CD4-positive, alpha-beta T cell (primary cell): ENCODE measurements at regions not wholly inside any gene's neighbourhood (a gene's known extent, or its start where the extent isn't known, plus 50 kb on each side); places are given as distances from the start of the nearest gene placed in this dataset.

Experiments used
- ATAC-seq: fragments of 200-7000 bp; cut with Tn5 transposase; one replicate; pipeline ENCODE4 v1.10.0; 2022; ENCODE audit warnings: mild to moderate bottlenecking; ENCODE audit not compliant: poor library complexity
- CTCF ChIA-PET: fragments of 350-600 bp; sonication (Branson Sonifier 250); formaldehyde crosslinking; loops from one replicate; lab custom pipeline; 2021; ENCODE audit warnings: antibody characterized with exemption, inconsistent platforms; lab: Charles Lee
- POLR2A ChIA-PET: fragments of 350-600 bp; sonication (Branson Sonifier 250); formaldehyde crosslinking; loops from one replicate; lab custom pipeline; 2021; ENCODE audit warnings: antibody characterized with exemption, inconsistent platforms; lab: Charles Lee
- DNase-seq, 14 experiments: peaks; one replicate each; pipeline ENCODE4 v3.0.0-alpha.2; 2013 to 2020; ENCODE audit warnings: mixed read lengths in 2 of 14
- H3K27ac ChIP-seq, 2 donors: one replicate each; pipeline versions ENCODE4 v1.5.1 to v1.7.0; 2013; ENCODE audit warnings: low read length in 2 of 2, low read depth in 1 of 2, mild to moderate bottlenecking in 1 of 2
- H3K27me3 ChIP-seq, 2 experiments: 1 replicate in 1 of 2; 2 replicates in 1 of 2; pipeline versions ENCODE4 v1.6.1 to v1.7.0; 2013; ENCODE audit warnings: low read length in 2 of 2, control low read depth in 1 of 2, mild to moderate bottlenecking in 1 of 2, moderate library complexity in 1 of 2; ENCODE audit not compliant: insufficient read depth in 2 of 2, control insufficient read depth in 1 of 2
- H3K36me3 ChIP-seq: one replicate; pipeline ENCODE4 v1.6.1; 2013; ENCODE audit warnings: low read length, control low read depth; ENCODE audit not compliant: insufficient read depth
- H3K4me1 ChIP-seq: one replicate; pipeline ENCODE4 v1.6.1; 2013; ENCODE audit warnings: low read length, control low read depth; ENCODE audit not compliant: insufficient read depth
- H3K4me3 ChIP-seq: one replicate; pipeline ENCODE4 v1.5.1; 2013; ENCODE audit warnings: mild to moderate bottlenecking, low read length, moderate library complexity
- H3K9me3 ChIP-seq, 2 experiments: 1 replicate in 1 of 2; 2 replicates in 1 of 2; pipeline versions ENCODE4 v1.6.1 to v1.7.0; 2013; ENCODE audit warnings: low read length in 2 of 2, mild to moderate bottlenecking in 2 of 2, control low read depth in 1 of 2, moderate library complexity in 1 of 2; ENCODE audit not compliant: control insufficient read depth in 1 of 2, insufficient read depth in 1 of 2
- H3K27ac Mint-ChIP-seq: one replicate; pipeline ENCODE4 v1.8.0; 2020; ENCODE audit warnings: mixed read lengths
- H3K27me3 Mint-ChIP-seq: one replicate; pipeline ENCODE4 v1.8.0; 2021; ENCODE audit warnings: mixed read lengths
- H3K36me3 Mint-ChIP-seq: one replicate; pipeline ENCODE4 v1.8.0; 2021; ENCODE audit warnings: low read depth, mixed read lengths
- H3K4me1 Mint-ChIP-seq: one replicate; pipeline ENCODE4 v1.8.0; 2021; ENCODE audit warnings: low read depth, mixed read lengths
- H3K4me3 Mint-ChIP-seq: one replicate; pipeline ENCODE4 v1.8.0; 2020; ENCODE audit warnings: mild to moderate bottlenecking, mixed read lengths
- H3K9me3 Mint-ChIP-seq: one replicate; pipeline ENCODE4 v1.8.0; 2020; ENCODE audit warnings: mixed read lengths
- CTCF ChIP-seq: fragments of 200-600 bp; IDR thresholded peaks from one replicate; pipeline ENCODE4 v1.8.0; 2022; ENCODE audit warnings: antibody characterized with exemption, mild to moderate bottlenecking
- intact Hi-C, 2 experiments: fragments of 100-400 bp; cut with DNase I in 1 of 2; cut with micrococcal nuclease in 1 of 2; formaldehyde crosslinking; loops; one replicate each; pipeline versions ENCODE4 v1.15.1 to v1.9.0; 2023 to 2025; cut with DNase I, micrococcal nuclease

- H3K27ac ChIP-seq: no peak overlapping the region
- no peak for TF ChIP-seq CTCF
- POLR2A ChIA-PET: interaction anchor here (1.0 kb wide), 1 partner anchor 9 kb away, joined by 4 read pairs; no protein-coding TSS in a partner anchor
Measured at GRCh38 chr2:48250943-48251342, 63.5 kb upstream of the FOXN2 start.

GRCh38 chr2:48251437-48252148 is 62.9 kb upstream of the FOXN2 start:
- no peaks in the 10 kb centered on the region for H3K36me3 Mint-ChIP-seq
- H3K27me3 Mint-ChIP-seq: no peaks in the 10 kb centered on the region
- intact Hi-C loops: no loop called here
- H3K4me3 Mint-ChIP-seq: no peak overlapping the region
- H3K4me1 Mint-ChIP-seq: no peaks in the 10 kb centered on the region
- ATAC-seq: no peak
- no peaks in the 10 kb centered on the region for H3K9me3 Mint-ChIP-seq
- Histone ChIP-seq H3K9me3 (no peaks in the 10 kb centered on the region), H3K27me3 (no peaks in the 10 kb centered on the region), H3K4me3 (no peak overlapping the region), H3K4me1 (peaks cover 3% of the 10 kb centered on the region), H3K27ac (no peak overlapping the region), H3K36me3 (no peaks in the 10 kb centered on the region)
- H3K27ac Mint-ChIP-seq: no peak overlapping the region
- no peak for TF ChIP-seq CTCF
- no peak for DNase-seq
- CTCF ChIA-PET: no interaction called here
- POLR2A ChIA-PET: interaction anchor here (1.0 kb wide), 1 partner anchor 9 kb away, joined by 4 read pairs; no protein-coding TSS in a partner anchor

More at GRCh38 chr2:48250943-48251342, 63.5 kb upstream of the FOXN2 start:
- Mint-ChIP-seq H3K4me1 (no peaks in the 10 kb centered on the region), H3K9me3 (no peaks in the 10 kb centered on the region), H3K27ac (no peak overlapping the region), H3K36me3 (no peaks in the 10 kb centered on the region), H3K4me3 (no peak overlapping the region), H3K27me3 (no peaks in the 10 kb centered on the region)
- Histone ChIP-seq H3K27me3 (no peaks in the 10 kb centered on the region), H3K4me1 (peaks cover 3% of the 10 kb centered on the region), H3K36me3 (no peaks in the 10 kb centered on the region), H3K4me3 (no peak overlapping the region), H3K9me3 (no peaks in the 10 kb centered on the region)
- peak in 2 of 14 experiments; percentile 23 to 27 for DNase-seq
- no peak for ATAC-seq
- CTCF ChIA-PET: interaction anchor here (1.2 kb wide), 1 partner anchor 22 kb away, joined by 3 read pairs; no protein-coding TSS in a partner anchor
- intact Hi-C loops: no loop called here

- H3K9me3 Mint-ChIP-seq: no peaks in the 10 kb centered on the region
- H3K4me3 Mint-ChIP-seq: no peak overlapping the region
- H3K4me3 ChIP-seq: no peak overlapping the region
- no peak for DNase-seq
- TF ChIP-seq CTCF: no peak
- H3K4me1 ChIP-seq: peaks cover 3% of the 10 kb centered on the region
- no peaks in the 10 kb centered on the region for H3K4me1 Mint-ChIP-seq
- ATAC-seq: no peak
- no peaks in the 10 kb centered on the region for H3K36me3 Mint-ChIP-seq
- ChIA-PET CTCF (no interaction called here), POLR2A (no interaction called here)
- no peak overlapping the region for H3K27ac Mint-ChIP-seq
- H3K27ac ChIP-seq: no peak overlapping the region
- no peaks in the 10 kb centered on the region for H3K9me3 ChIP-seq
- intact Hi-C loops: no loop called here
- no peaks in the 10 kb centered on the region for H3K27me3 ChIP-seq
- H3K27me3 Mint-ChIP-seq: no peaks in the 10 kb centered on the region
- no peaks in the 10 kb centered on the region for H3K36me3 ChIP-seq
Measured at GRCh38 chr2:48253301-48253700, 61.2 kb upstream of the FOXN2 start.
